Lower lobe of right lung (tissue), 2 donors: ENCODE measurements at regions not wholly inside any gene's neighbourhood (a gene's known extent, or its start where the extent isn't known, plus 50 kb on each side); places are given as distances from the start of the nearest gene placed in this dataset.

Experiments used
- ATAC-seq, 2 donors: fragments of 200-7000 bp; cut with Tn5 transposase; one replicate each; pipeline ENCODE4 v1.9.1; 2020 to 2022; ENCODE audit warnings: mild to moderate bottlenecking in 2 of 2, moderate library complexity in 2 of 2
- DNase-seq: peaks from one replicate; pipeline ENCODE4 v3.0.0-alpha.2; 2020
- H3K27ac ChIP-seq: fragments of 200-600 bp; one replicate; pipeline ENCODE4 v1.8.0; 2022
- H3K27me3 ChIP-seq: fragments of 200-600 bp; one replicate; pipeline ENCODE4 v1.8.0; 2022; ENCODE audit warnings: low read depth
- H3K36me3 ChIP-seq: fragments of 200-600 bp; one replicate; pipeline ENCODE4 v1.8.0; 2022; ENCODE audit warnings: mild to moderate bottlenecking
- H3K4me1 ChIP-seq: fragments of 200-600 bp; one replicate; pipeline ENCODE4 v1.8.0; 2022
- H3K4me3 ChIP-seq: fragments of 200-600 bp; one replicate; pipeline ENCODE4 v1.8.0; 2022; ENCODE audit warnings: mild to moderate bottlenecking
- H3K9me3 ChIP-seq: fragments of 200-600 bp; one replicate; pipeline ENCODE4 v1.8.0; 2022
- CTCF ChIP-seq: fragments of 200-600 bp; IDR thresholded peaks from one replicate; pipeline ENCODE4 v1.8.0; 2022; ENCODE audit warnings: antibody characterized with exemption, mild to moderate bottlenecking
- intact Hi-C: fragments of 100-400 bp; cut with DNase I; formaldehyde crosslinking; loops from one replicate; pipeline ENCODE4 v1.11.0; 2022
- donor health status: DM: no; HTN: yes; CAD: no; lungs with severe emphysema.

GRCh38 chr10:109374215-109374614 is 549.1 kb downstream of the XPNPEP1 start:
- intact Hi-C loops = no loop called here
- ATAC-seq = no peak

GRCh38 chr10:109359316-109359715 is 564.0 kb downstream of the XPNPEP1 start:
- Histone ChIP-seq H3K4me1 (no peaks in the 10 kb centered on the region), H3K27me3 (no peaks in the 10 kb centered on the region), H3K27ac (no peak overlapping the region), H3K36me3 (no peaks in the 10 kb centered on the region), H3K4me3 (no peak overlapping the region), H3K9me3 (no peaks in the 10 kb centered on the region)
- ATAC-seq (no peak), DNase-seq (no peak)
- no peak for TF ChIP-seq CTCF
- intact Hi-C loops = no loop called here

More at GRCh38 chr10:109374215-109374614, 549.1 kb downstream of the XPNPEP1 start:
- Histone ChIP-seq H3K9me3 (no peaks in the 10 kb centered on the region), H3K27me3 (no peaks in the 10 kb centered on the region), H3K4me3 (no peak overlapping the region), H3K36me3 (no peaks in the 10 kb centered on the region), H3K4me1 (no peaks in the 10 kb centered on the region), H3K27ac (no peak overlapping the region)
- no peak for DNase-seq
- TF ChIP-seq CTCF = no peak

DNA sequence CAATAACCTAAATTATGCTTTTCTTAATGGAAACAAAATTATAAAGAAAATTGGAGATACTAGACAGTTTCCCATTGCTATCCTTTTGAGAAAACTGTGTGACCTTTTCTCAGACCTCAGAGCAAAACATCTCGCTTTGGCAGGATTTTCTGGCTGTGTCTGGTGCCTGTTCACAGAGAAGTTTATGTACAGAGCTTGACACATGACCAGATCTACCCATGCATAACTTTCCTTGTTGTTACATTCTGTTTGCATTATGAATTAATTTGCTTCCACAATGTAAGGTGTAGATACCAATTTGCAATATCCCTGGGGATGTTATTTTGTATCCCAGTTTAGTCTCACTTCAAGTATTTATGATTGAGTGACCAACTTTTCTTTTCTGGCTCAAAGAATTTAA is 565.0 kb downstream of the XPNPEP1 start:
- Histone ChIP-seq H3K9me3 (no peaks in the 10 kb centered on the region), H3K27ac (no peak overlapping the region), H3K4me1 (no peaks in the 10 kb centered on the region), H3K27me3 (no peaks in the 10 kb centered on the region), H3K4me3 (no peak overlapping the region), H3K36me3 (no peaks in the 10 kb centered on the region)
- DNase-seq (no peak), ATAC-seq (no peak)
- intact Hi-C loops = no loop called here
- no peak for TF ChIP-seq CTCF

- intact Hi-C loops = no loop called here
- Histone ChIP-seq H3K4me1 (no peaks in the 10 kb centered on the region), H3K9me3 (peaks cover 12% of the 10 kb centered on the region), H3K27me3 (no peaks in the 10 kb centered on the region), H3K36me3 (no peaks in the 10 kb centered on the region), H3K4me3 (no peak overlapping the region), H3K27ac (no peak overlapping the region)
- DNase-seq (no peak), ATAC-seq (no peak)
- no peak for TF ChIP-seq CTCF
Observed at GRCh38 chr10:109348324-109348723, 575.0 kb downstream of the XPNPEP1 start.

DNA sequence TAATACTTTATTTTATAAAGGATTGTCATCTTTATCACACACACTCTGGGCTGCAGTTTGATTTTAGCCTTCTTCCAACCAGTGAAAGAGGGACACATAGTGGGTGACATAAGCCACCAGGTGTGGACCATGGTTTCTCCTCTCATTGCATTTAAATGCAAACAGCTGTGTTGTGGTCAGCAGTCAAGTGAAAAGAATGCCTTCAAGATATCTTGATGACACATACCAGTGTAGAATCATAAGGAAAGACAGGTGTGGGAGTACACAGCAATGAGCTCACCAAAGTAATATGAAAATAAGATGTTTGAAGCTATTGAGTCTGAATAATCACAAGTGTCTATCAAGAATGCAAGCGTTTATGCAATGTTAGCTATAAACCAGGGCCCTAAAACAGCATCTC is 580.0 kb downstream of the XPNPEP1 start:
- no peak for TF ChIP-seq CTCF
- H3K36me3 ChIP-seq = no peaks in the 10 kb centered on the region
- no peak overlapping the region for H3K27ac ChIP-seq
- ATAC-seq = no peak
- H3K4me1 ChIP-seq = no peaks in the 10 kb centered on the region
- H3K4me3 ChIP-seq = no peak overlapping the region
- no peaks in the 10 kb centered on the region for H3K27me3 ChIP-seq
- H3K9me3 ChIP-seq = no peaks in the 10 kb centered on the region
- intact Hi-C loops = no loop called here
- no peak for DNase-seq

GRCh38 chr10:109341986-109342385 is 581.3 kb downstream of the XPNPEP1 start:
- Histone ChIP-seq H3K27me3 (no peaks in the 10 kb centered on the region), H3K9me3 (no peaks in the 10 kb centered on the region), H3K36me3 (no peaks in the 10 kb centered on the region), H3K4me1 (no peaks in the 10 kb centered on the region), H3K4me3 (no peak overlapping the region), H3K27ac (no peak overlapping the region)
- no peak for TF ChIP-seq CTCF
- intact Hi-C loops = no loop called here
- ATAC-seq (no peak), DNase-seq (no peak)
